SU-DHL-6 (cell line): ENCODE measurements at regions not wholly inside any gene's neighbourhood (a gene's known extent, or its start where the extent isn't known, plus 50 kb on each side); places are given as distances from the start of the nearest gene placed in this dataset.

ENCODE experiments used
- EZH2phosphoT487 ChIP-seq: fragments of 200-600 bp; sonication (generic), shearing (Covaris generic); conservative IDR thresholded peaks from 2 replicates; pipeline ENCODE4 v1.6.1; 2018; ENCODE audit warnings: mild to moderate bottlenecking, antibody characterized with exemption, low read length, moderate library complexity, mixed read lengths
- TF ChIP-seq, protein P1 (sequence below): fragments of 200-600 bp; sonication (generic); IDR thresholded peaks from one replicate; pipeline ENCODE4 v1.5.1; 2017; ENCODE audit warnings: antibody characterized with exemption, mild to moderate bottlenecking, low read length, moderate library complexity; ENCODE audit not compliant: insufficient read depth, poor library complexity, severe bottlenecking

DNA sequence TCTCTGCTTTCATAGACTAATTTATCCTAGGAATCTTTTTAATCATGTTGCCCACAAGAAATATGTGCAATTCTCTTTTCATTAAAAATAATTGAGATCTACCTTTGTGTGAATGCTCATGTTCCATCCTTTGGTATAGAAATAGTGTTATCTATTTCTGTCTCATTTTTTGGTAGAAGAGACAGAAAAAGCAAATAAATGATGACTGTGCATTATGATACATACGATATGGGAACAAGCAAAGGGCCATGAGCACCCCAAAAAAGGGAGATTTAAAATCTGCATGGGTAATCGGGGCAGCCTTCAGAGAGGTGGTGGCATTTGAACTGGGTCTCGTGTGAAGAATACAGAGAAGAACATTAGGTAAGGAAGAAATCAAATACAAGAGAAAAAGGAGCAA is 1197.5 kb upstream of the AUTS2 start:
- TF ChIP-seq, protein P1, sequence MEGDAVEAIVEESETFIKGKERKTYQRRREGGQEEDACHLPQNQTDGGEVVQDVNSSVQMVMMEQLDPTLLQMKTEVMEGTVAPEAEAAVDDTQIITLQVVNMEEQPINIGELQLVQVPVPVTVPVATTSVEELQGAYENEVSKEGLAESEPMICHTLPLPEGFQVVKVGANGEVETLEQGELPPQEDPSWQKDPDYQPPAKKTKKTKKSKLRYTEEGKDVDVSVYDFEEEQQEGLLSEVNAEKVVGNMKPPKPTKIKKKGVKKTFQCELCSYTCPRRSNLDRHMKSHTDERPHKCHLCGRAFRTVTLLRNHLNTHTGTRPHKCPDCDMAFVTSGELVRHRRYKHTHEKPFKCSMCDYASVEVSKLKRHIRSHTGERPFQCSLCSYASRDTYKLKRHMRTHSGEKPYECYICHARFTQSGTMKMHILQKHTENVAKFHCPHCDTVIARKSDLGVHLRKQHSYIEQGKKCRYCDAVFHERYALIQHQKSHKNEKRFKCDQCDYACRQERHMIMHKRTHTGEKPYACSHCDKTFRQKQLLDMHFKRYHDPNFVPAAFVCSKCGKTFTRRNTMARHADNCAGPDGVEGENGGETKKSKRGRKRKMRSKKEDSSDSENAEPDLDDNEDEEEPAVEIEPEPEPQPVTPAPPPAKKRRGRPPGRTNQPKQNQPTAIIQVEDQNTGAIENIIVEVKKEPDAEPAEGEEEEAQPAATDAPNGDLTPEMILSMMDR: no peak
- no peak for TF ChIP-seq EZH2phosphoT487
